Gastrocnemius medialis (tissue), 4 donors: ENCODE measurements at regions not wholly inside any gene's neighbourhood (a gene's known extent, or its start where the extent isn't known, plus 50 kb on each side); places are given as distances from the start of the nearest gene placed in this dataset.

Experiments used
- ATAC-seq, 2 donors: fragments of 150-250 bp; one replicate each; pipeline ENCODE4 v1.9.1; 2016
- DNase-seq, 2 donors: peaks; one replicate each; pipeline ENCODE4 v3.0.0-alpha.2; 2019
- H3K27ac ChIP-seq, 4 donors: fragments of 200-600 bp; sonication (generic); 1 replicate in 1 of 4; 2 replicates in 3 of 4; pipeline ENCODE4 v1.5.1; 2016 to 2018; ENCODE audit warnings: mild to moderate bottlenecking in 2 of 4, moderate library complexity in 1 of 4
- H3K27me3 ChIP-seq, 3 donors: fragments of 200-600 bp; sonication (generic) in 2 of 3; 1 replicate in 1 of 3; 2 replicates in 2 of 3; pipeline versions ENCODE4 v1.5.1 to v1.6.0; 2016 to 2019; ENCODE audit warnings: mild to moderate bottlenecking in 1 of 3, moderate library complexity in 1 of 3
- H3K36me3 ChIP-seq, 2 donors: fragments of 200-600 bp; sonication (generic) in 1 of 2; one replicate each; pipeline ENCODE4 v1.5.1; 2017 to 2018
- H3K4me1 ChIP-seq, 2 donors: fragments of 200-600 bp; sonication (generic) in 1 of 2; one replicate each; pipeline ENCODE4 v1.5.1; 2016 to 2017; ENCODE audit warnings: mild to moderate bottlenecking in 2 of 2
- H3K4me3 ChIP-seq, 4 donors: fragments of 200-600 bp; sonication (generic) in 3 of 4; 1 replicate in 1 of 4; 2 replicates in 3 of 4; pipeline ENCODE4 v1.5.1; 2016 to 2019; ENCODE audit warnings: mild to moderate bottlenecking in 2 of 4
- H3K9me3 ChIP-seq, 3 donors: fragments of 200-600 bp; sonication (generic) in 2 of 3; 1 replicate in 1 of 3; 2 replicates in 2 of 3; pipeline ENCODE4 v1.5.1; 2016 to 2019
- POLR2A ChIP-seq, 2 donors: fragments of 450-650 bp; IDR thresholded peaks; one replicate each; pipeline ENCODE4 v1.6.1; 2017; ENCODE audit warnings: antibody characterized with exemption in 2 of 2, mild to moderate bottlenecking in 2 of 2, moderate library complexity in 2 of 2
- in situ Hi-C, 4 donors: fragments of 200-750 bp; cut with MboI; loops; one replicate each; pipeline versions ENCODE4 v1.15.0 to v1.8.0; 2017; ENCODE audit warnings: low sequenced_read_pairs in 4 of 4
- intact Hi-C: fragments of 100-400 bp; cut with DNase I; formaldehyde crosslinking; loops from one replicate; pipeline ENCODE4 v1.15.1; 2023; ENCODE audit warnings: low total_unique reads
- TF ChIP-seq, protein P1 (sequence below), 5 experiments: fragments of 450-650 bp in 3 of 5; fragments of 200-600 bp in 2 of 5; sonication (generic) in 2 of 5; IDR thresholded peaks in 4 of 5; conservative IDR thresholded peaks in 1 of 5; 1 replicate in 4 of 5; 2 replicates in 1 of 5; pipeline ENCODE4 v1.5.1; 2016 to 2019; ENCODE audit warnings: antibody characterized with exemption in 5 of 5, mild to moderate bottlenecking in 3 of 5, moderate library complexity in 3 of 5

DNA sequence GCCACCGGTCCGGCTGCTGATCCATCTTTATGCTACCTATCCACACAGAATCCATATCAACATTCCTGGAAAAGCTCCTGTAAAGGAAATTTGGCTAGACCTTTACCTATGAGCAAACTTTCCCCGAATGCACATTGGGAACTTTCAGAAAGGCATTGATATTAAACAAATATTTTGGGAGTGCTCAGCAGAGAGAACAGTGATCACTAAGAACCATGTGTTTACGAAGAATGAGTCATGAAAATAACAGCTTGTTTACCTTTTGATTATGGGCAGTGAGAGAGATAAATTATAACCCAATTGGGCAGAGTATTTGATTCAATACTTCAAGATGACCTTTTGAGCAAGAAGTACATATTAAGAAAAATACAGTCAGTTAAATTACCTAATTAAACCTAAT lies 189.7 kb upstream of the CDH2 start:
- no peak for DNase-seq
- TF ChIP-seq, protein P1, sequence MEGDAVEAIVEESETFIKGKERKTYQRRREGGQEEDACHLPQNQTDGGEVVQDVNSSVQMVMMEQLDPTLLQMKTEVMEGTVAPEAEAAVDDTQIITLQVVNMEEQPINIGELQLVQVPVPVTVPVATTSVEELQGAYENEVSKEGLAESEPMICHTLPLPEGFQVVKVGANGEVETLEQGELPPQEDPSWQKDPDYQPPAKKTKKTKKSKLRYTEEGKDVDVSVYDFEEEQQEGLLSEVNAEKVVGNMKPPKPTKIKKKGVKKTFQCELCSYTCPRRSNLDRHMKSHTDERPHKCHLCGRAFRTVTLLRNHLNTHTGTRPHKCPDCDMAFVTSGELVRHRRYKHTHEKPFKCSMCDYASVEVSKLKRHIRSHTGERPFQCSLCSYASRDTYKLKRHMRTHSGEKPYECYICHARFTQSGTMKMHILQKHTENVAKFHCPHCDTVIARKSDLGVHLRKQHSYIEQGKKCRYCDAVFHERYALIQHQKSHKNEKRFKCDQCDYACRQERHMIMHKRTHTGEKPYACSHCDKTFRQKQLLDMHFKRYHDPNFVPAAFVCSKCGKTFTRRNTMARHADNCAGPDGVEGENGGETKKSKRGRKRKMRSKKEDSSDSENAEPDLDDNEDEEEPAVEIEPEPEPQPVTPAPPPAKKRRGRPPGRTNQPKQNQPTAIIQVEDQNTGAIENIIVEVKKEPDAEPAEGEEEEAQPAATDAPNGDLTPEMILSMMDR (IDR thresholded peaks at IDR 0.05 in 4 of 5, conservative IDR thresholded peaks at IDR 0.05 in 1 of 5), result no peak
- no peaks in the 10 kb centered on the region for H3K9me3 ChIP-seq
- no peak for ATAC-seq
- in situ Hi-C loops, result no loop called here
- no peak overlapping the region for H3K4me3 ChIP-seq
- H3K36me3 ChIP-seq, result no peaks in the 10 kb centered on the region
- intact Hi-C loops, result no loop called here
- no peaks in the 10 kb centered on the region for H3K27me3 ChIP-seq
- H3K27ac ChIP-seq, result no peak overlapping the region
- no peaks in the 10 kb centered on the region for H3K4me1 ChIP-seq

DNA sequence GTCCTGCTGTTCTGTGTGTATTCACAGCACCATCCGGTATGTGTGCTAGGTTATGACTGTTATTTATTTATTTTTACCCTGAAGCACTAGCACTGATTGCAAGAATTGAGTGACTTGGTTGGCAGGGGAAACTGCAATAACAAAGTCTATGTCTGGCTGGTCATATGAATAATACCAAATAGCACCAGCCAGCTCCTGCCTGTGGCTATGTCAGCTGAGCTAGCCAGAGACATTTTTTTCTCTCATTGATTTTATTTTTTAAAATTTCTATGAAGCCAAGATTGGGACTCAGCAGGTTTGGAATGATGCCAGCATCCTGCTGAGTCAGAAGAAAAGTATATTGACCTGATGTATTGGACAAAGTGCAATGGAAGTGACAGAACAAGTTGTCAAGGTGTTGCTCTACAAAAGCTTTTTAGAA lies 188.5 kb upstream of the CDH2 start:
- in situ Hi-C loops (no loop called here), intact Hi-C loops (no loop called here)
- no peak overlapping the region for H3K27ac ChIP-seq
- H3K4me1 ChIP-seq, result no peaks in the 10 kb centered on the region
- no peaks in the 10 kb centered on the region for H3K27me3 ChIP-seq
- ATAC-seq (no peak), DNase-seq (no peak)
- no peaks in the 10 kb centered on the region for H3K36me3 ChIP-seq
- TF ChIP-seq POLR2A (IDR thresholded peaks at IDR 0.05), result no peak
- TF ChIP-seq, protein P1 (IDR thresholded peaks at IDR 0.05 in 4 of 5, conservative IDR thresholded peaks at IDR 0.05 in 1 of 5), result no peak
- no peaks in the 10 kb centered on the region for H3K9me3 ChIP-seq
- no peak overlapping the region for H3K4me3 ChIP-seq

DNA sequence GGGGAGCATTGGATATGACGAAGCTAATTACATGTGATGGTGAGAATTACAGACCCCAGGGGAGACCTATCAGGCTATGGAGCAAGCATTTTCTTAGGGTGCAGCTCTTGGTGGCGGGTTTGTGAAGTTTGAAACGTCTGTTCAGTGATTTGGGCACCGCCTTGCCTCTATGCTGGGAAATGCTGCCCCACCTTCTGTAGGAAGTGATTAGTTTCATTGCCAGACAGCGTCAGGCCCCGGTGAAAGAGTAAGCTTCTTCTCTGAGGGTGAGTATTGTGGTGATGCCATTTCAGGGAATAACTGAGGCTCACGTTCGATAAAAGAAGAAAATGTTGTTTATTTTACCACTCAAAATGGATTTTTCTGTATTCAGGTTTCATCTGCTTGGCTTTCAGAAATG lies 186.2 kb upstream of the CDH2 start:
- Histone ChIP-seq H3K27ac (no peak overlapping the region), H3K4me1 (no peaks in the 10 kb centered on the region), H3K27me3 (no peaks in the 10 kb centered on the region), H3K9me3 (no peaks in the 10 kb centered on the region), H3K4me3 (no peak overlapping the region), H3K36me3 (no peaks in the 10 kb centered on the region)
- intact Hi-C loops (no loop called here), in situ Hi-C loops (no loop called here)
- ATAC-seq (no peak), DNase-seq (no peak)
- TF ChIP-seq, protein P1 (IDR thresholded peaks at IDR 0.05 in 4 of 5, conservative IDR thresholded peaks at IDR 0.05 in 1 of 5), result no peak
- TF ChIP-seq POLR2A (IDR thresholded peaks at IDR 0.05), result no peak

DNA sequence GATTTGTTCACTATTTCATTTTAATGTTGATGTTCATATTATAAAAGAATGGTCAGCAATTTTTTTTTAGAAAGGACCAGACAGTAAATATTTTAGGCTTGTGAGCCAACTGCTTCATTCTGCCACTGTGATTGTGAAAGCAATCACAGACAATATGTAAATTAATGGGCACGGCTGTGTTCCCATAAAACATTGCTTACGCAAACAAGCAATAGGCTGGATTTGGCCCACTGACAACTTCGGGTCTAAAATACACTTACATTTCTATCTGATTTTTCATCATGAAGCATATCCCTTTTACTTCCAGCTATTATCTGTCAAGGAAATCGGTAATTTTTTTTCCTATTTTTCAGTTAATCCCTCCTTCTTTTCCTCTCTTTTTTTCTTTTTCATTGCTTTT lies 182.2 kb upstream of the CDH2 start:
- Histone ChIP-seq H3K4me3 (no peak overlapping the region), H3K27ac (no peak overlapping the region), H3K4me1 (no peaks in the 10 kb centered on the region), H3K36me3 (no peaks in the 10 kb centered on the region), H3K9me3 (no peaks in the 10 kb centered on the region), H3K27me3 (no peaks in the 10 kb centered on the region)
- no peak for DNase-seq
- in situ Hi-C loops (no loop called here), intact Hi-C loops (no loop called here)
- no peak for TF ChIP-seq POLR2A (IDR thresholded peaks at IDR 0.05)
- TF ChIP-seq, protein P1 (IDR thresholded peaks at IDR 0.05 in 4 of 5, conservative IDR thresholded peaks at IDR 0.05 in 1 of 5), result no peak
- ATAC-seq, result no peak

DNA sequence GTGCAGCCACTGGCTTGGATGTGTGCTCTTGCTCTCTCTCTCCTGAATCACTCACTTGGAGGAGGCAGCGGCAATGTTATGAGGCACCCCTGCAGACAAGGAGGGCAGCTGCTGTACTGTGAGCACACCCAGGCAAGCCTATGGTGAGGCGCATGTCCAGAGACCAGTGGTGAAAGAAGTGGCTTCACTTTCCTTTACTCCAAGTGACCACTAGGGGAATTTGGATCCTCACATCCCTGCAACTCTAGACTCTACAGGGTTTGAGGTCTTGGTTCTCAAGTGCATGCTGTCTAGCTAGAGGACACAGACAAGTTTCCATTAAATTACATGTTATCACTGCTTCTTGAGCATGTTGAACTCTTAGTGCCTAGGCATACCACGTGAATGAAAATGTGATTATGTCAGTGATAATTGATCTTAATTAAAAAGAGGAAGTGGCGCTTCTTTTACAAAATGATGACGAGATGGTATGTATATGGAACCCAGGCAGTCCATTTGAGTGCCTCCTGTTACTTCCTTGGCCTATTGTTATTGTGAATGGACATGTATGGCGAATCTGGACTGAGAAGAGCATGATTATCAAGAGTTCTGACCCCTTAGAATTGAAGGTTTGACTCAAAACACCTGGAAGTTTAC lies 181.0 kb upstream of the CDH2 start:
- TF ChIP-seq, protein P1 (IDR thresholded peaks at IDR 0.05 in 4 of 5, conservative IDR thresholded peaks at IDR 0.05 in 1 of 5), result no peak
- no peak for TF ChIP-seq POLR2A (IDR thresholded peaks at IDR 0.05)
- in situ Hi-C loops (no loop called here), intact Hi-C loops (no loop called here)
- ATAC-seq (no peak), DNase-seq (no peak)
- Histone ChIP-seq H3K27ac (no peak overlapping the region), H3K27me3 (no peaks in the 10 kb centered on the region), H3K36me3 (no peaks in the 10 kb centered on the region), H3K4me3 (no peak overlapping the region), H3K9me3 (no peaks in the 10 kb centered on the region), H3K4me1 (no peaks in the 10 kb centered on the region)
